ENCODE measurements at regions not wholly inside any gene's neighbourhood (a gene's known extent, or its start where the extent isn't known, plus 50 kb on each side); places are given as distances from the start of the nearest gene placed in this dataset.

GRCh38 chrX:99192421-99192820 is 1217.7 kb downstream of the PCDH19 start:
- no peak overlapping the region for H3K18ac ChIP-seq (ENCODE audit: low read depth, low read length)
- no peak overlapping the region for H2AK5ac ChIP-seq (ENCODE audit: low read depth, low read length)
- no peak overlapping the region for H2BK120ac ChIP-seq (ENCODE audit: low read depth, low read length)
- no peaks in the 10 kb centered on the region for H3K36me3 ChIP-seq (ENCODE audit: control insufficient read depth, insufficient read depth, low read length)
- no peak overlapping the region for H3K56ac ChIP-seq (ENCODE audit: extremely low read depth, insufficient read depth, low read length)
- H3K27me3 ChIP-seq (ENCODE audit: control insufficient read depth, insufficient read depth, low read length), result no peaks in the 10 kb centered on the region
- no TSS peak for BruUV-seq (replicated peaks)
- dilution Hi-C loops (cut with HindIII; ENCODE audit: low sequenced_read_pairs, unreplicated experiment) (no loop called here), in situ Hi-C loops (cut with MboI; ENCODE audit: low sequenced_read_pairs) (no loop called here), intact Hi-C loops (cut with micrococcal nuclease) (no loop called here)
- no peak overlapping the region for H4K5ac ChIP-seq (ENCODE audit: low read depth, low read length)
- TF ChIP-seq MXI1 (IDR thresholded peaks at IDR 0.05; ENCODE audit: borderline replicate concordance, low read depth, low read length), result no peak
- no peak for TF ChIP-seq CEBPB (IDR thresholded peaks at IDR 0.05; ENCODE audit: low read depth, low read length)
- TF ChIP-seq POLR2A (IDR thresholded peaks at IDR 0.05; ENCODE audit: low read depth, low read length), result no peak
- TF ChIP-seq RAD21 (IDR thresholded peaks at IDR 0.05; ENCODE audit: low read length), result no peak
- POLR2A ChIA-PET (ENCODE audit: unreplicated experiment), result no interaction called here
- ATAC-seq (ENCODE audit: low read depth), result no peak
- no peak overlapping the region for H4K8ac ChIP-seq (ENCODE audit: low read depth in 2 of 2, low read length in 2 of 2)
- H3K9me3 ChIP-seq (ENCODE audit: control insufficient read depth, insufficient read depth, low read length), result no peaks in the 10 kb centered on the region
- no peak overlapping the region for H2AFZ ChIP-seq (replicated peaks; ENCODE audit: low read length, poor library complexity)
- H4K20me1 ChIP-seq (ENCODE audit: insufficient read depth, low read length), result no peaks in the 10 kb centered on the region
- H2AK9ac ChIP-seq (replicated peaks; ENCODE audit: low read depth, low read length, poor library complexity), result no peak overlapping the region
- H3K9me1 ChIP-seq (ENCODE audit: insufficient read depth, low read length), result no peaks in the 10 kb centered on the region
- no peak for DNase-seq
- H2BK5ac ChIP-seq (ENCODE audit: low read depth, low read length, poor library complexity, severe bottlenecking), result no peak overlapping the region
- H3K4ac ChIP-seq (ENCODE audit: low read depth, low read length), result no peak overlapping the region
- H3K79me1 ChIP-seq (ENCODE audit: low read depth in 1 of 2, low read length in 2 of 2), result no peaks in the 10 kb centered on the region
- H2BK20ac ChIP-seq (ENCODE audit: low read depth, low read length), result no peak overlapping the region
- H4K91ac ChIP-seq (ENCODE audit: insufficient read depth, low read depth, low read length), result no peak overlapping the region
- no peak overlapping the region for H2BK15ac ChIP-seq (ENCODE audit: low read depth, low read length)
- CTCF ChIA-PET, result no interaction called here
- H3K9ac ChIP-seq (ENCODE audit: low read depth, low read length), result no peak overlapping the region
- H3K4me3 ChIP-seq (ENCODE audit: insufficient read depth, low read depth, low read length), result no peak overlapping the region
- H3K23ac ChIP-seq (ENCODE audit: low read depth, low read length), result no peak overlapping the region
- H3K4me2 ChIP-seq (ENCODE audit: low read depth, low read length), result no peak overlapping the region
- no peak overlapping the region for H3K27ac ChIP-seq (ENCODE audit: insufficient read depth, low read length)
- WGBS, 2 experiments (ENCODE audit: extremely low coverage in 2 of 2, insufficient read length in 1 of 2), result no CpG with 5 or more reads among the region's 1 CpG
- no peaks in the 10 kb centered on the region for H3K4me1 ChIP-seq (ENCODE audit: control insufficient read depth, insufficient read depth, low read length)
- H3K14ac ChIP-seq (replicated peaks; ENCODE audit: low read depth, low read length), result no peak overlapping the region

Measured in IMR-90 (cell line).